NAMALWA (cell line): ENCODE measurements at regions not wholly inside any gene's neighbourhood (a gene's known extent, or its start where the extent isn't known, plus 50 kb on each side); places are given as distances from the start of the nearest gene placed in this dataset.

Experiments
- DNase-seq: peaks from one replicate; pipeline ENCODE4 v3.0.0-alpha.2; 2015; ENCODE audit warnings: low spot score

GRCh38 chr3:117719316-117719926 lies 1009.8 kb downstream of the TUSC7 start:
- DNase-seq: peak; percentile 49

- DNase-seq: no peak
These were observed 1012.3 kb downstream of the TUSC7 start for GRCh38 chr3:117721866-117722265.

- DNase-seq: peak; percentile 37
These were observed 1013.3 kb downstream of the TUSC7 start for GRCh38 chr3:117722856-117723255.

DNA sequence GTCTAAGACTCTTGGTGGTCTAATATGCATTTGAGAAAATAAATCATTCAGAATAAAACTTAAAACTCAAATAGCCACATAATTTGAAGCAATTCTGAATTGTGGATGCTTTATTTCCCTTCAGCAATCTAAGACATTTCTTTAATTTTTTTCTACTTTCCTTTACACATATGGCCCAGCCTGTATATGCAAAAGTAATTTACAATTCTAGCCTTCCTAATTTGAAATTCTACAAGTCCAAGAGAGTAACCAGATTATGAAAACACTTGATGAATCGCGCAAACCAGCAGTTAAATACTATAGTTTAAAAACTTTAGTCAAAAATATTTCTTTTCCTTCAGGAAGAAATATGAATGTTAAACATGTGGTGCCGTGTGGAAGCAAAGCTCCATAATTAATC lies 1014.2 kb downstream of the TUSC7 start:
- no peak for DNase-seq

- DNase-seq: no peak
These were observed 1015.7 kb downstream of the TUSC7 start for GRCh38 chr3:117725314-117725713.

DNA sequence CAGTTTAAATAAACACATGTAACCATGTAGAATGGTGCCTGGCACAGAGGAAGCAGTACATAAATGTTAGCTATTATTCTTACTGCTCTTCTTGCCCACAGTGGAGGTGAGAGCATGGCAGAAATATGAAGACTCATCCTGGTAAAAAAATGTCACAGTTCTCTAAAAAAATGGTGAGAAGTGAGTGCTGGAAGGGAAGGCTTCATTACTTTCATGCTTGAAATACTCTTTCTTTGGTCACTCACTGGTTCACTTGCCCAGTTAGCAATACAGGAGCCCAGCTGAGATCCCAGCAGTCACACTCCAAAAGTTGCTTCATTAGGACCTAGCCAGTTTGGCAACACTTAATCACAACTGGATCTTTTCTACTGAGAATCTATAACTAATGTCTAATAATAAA lies 1017.2 kb downstream of the TUSC7 start:
- DNase-seq: no peak

DNA sequence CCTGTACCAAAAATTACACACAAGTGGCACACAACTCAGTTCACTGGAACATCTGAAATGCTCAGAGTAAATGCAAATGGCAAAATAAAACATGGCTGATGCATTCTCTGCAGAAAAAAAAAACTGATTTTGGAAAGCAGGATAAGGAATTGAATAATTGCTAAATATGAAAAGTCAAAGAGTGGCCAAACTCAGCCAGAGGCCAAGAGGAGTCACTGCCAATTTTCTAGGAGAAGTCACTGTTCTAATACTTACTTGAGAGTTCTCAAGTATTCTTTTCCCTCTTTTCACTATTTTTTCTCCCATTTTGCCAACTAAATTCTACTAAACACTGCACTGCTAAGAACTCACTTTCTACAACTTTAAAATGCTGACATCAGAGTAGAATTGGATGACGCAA lies 1018.6 kb downstream of the TUSC7 start:
- no peak for DNase-seq

- DNase-seq: no peak
These were observed 1024.9 kb downstream of the TUSC7 start for GRCh38 chr3:117734496-117734895.

- DNase-seq: no peak
These were observed 1026.0 kb downstream of the TUSC7 start for GRCh38 chr3:117735481-117736101.

DNA sequence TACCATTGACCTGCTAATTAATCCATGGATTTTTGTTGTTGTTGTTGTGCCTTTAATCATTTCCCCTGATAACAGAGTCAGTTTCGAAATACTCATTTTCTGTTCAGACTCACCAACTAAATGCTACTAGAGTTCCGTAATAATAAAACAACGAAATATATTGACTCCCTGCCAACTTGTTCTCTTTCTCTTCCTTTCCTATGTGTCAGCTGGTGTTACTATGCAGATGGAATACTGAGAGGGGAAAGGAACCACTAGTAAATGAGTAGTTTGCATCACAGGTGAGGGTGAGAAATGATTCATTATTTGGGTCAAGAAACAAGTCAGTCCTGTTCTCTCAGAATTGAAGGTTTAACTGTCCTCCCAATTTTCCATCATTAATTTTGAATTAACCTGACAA lies 1027.3 kb downstream of the TUSC7 start:
- DNase-seq: no peak

DNA sequence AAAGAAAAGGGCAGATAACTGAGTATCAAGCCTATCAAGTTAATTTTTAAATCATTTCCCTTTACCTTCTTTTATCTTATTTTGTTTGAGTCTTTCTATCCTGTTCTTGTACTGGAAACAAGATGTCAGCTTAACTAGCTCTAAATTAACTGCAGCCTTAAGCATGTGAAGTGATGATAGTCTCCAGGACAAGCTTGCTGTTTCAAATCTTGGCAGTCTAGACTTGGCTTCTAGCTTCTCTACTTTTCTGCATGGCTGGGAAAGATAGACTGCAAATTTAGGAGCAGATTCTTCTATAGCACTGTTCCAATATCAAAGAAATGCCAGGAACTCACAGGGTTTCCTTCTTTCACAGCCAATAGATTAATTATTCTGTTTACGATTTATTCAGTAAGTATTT lies 1034.4 kb downstream of the TUSC7 start:
- DNase-seq: no peak

GRCh38 chr3:117744935-117745334 lies 1035.4 kb downstream of the TUSC7 start:
- no peak for DNase-seq

- DNase-seq: no peak
These were observed 1035.9 kb downstream of the TUSC7 start for GRCh38 chr3:117745516-117745915.

GRCh38 chr3:117746066-117746465 lies 1036.5 kb downstream of the TUSC7 start:
- no peak for DNase-seq

DNA sequence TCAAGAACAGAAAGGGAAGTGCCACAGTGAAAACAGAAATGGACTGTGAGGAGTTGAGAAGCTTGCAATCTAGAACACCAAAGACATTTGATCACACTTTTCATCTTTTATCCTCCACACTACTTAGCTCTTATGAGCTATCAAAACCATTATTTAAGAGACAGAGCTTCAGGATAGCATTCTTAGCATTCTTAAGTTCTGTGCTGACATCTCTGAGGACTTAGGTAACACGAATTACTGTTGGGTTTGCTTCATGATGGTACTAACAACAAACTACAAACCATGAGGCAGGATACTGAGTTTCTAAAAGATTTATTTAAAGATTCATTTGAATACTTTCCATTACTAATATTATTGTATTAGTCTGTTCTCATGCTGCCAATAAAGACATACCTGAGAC lies 1038.6 kb downstream of the TUSC7 start:
- no peak for DNase-seq

- no peak for DNase-seq
These were observed 1041.2 kb downstream of the TUSC7 start for GRCh38 chr3:117750674-117751269.

- no peak for DNase-seq
These were observed 1042.1 kb downstream of the TUSC7 start for GRCh38 chr3:117751651-117752050.

DNA sequence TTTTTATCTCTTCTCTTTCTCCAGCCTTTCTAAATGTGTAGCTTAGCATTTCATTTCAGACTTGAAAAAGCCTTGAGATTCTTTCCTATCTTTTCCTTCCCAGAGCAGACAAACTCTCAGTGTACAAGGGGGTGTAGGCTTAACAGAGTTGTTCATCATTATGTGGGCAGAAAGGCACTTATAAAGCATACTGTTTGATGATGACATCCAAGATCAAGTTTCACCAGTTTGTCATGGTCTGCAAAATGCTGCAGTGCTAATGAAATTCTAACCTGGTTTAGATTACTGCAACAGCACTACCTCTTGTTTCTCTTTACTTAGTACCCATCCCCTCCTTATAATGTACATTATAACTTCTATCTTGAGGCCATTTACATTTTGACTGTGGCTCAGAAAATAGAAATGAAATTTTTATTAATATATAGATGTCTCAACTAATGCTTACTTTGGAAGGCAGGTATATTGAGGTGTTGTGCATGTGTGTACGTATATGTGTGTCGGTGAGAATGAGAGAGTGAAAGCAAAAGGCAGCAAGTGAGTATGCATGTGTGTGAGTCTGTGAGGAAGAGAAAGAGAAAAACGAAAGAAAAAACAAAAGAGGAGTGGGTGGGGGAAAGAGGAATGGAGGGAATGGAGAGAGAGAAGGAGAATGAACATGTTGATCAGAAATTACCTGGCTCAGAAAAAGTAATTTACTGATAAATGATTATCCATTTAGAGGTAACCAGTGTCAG lies 1043.6 kb downstream of the TUSC7 start:
- DNase-seq: no peak

GRCh38 chr3:117754058-117754457 lies 1044.5 kb downstream of the TUSC7 start:
- no peak for DNase-seq

- no peak for DNase-seq
These were observed 1045.3 kb downstream of the TUSC7 start for GRCh38 chr3:117754841-117755240.

- no peak for DNase-seq
These were observed 1047.0 kb downstream of the TUSC7 start for GRCh38 chr3:117756563-117756962.

DNA sequence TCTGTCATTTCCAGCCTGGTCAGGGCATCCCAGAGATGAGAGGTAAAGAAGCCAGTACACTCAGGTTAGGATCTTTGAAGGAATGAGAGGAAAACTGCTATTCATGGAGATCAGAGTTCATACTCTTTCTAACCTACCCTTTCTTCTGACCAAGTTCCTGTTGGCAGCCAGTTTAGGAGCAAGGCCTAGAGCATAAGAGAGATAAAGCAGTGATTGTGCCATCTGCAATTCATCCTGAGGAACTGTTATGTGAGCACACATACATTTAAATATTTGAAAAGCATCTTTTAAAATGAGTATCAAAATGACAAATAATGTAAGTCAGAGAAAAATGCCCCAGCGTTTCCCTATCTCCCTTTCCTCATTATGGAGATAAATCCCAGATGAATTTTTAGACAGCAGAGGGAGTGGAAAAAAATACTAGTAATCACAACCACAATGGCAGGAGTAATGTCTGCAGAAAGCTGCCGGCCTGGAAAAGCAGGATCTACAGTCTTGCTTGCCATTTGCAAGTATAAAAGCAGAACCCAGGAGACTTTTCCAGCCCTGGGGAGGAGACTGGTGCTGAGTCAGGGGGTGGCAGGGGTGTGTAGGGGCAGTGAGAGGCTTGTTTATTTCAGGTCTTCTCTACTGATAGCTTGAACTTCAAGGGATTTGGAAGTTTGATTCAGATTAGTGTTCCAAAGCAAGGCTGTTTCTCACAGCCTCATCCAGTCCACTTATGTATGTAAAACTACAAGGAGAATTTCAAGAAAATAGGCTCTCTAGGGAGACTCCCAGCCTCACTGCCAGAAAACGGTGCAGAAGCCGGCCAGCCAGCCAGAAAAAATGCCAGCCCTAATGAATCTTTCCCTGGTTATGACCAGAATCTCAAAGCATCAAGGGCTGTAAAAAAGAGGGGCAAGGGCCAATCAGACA lies 1052.4 kb downstream of the TUSC7 start:
- DNase-seq: no peak
